ENCODE measurements at regions not wholly inside any gene's neighbourhood (a gene's known extent, or its start where the extent isn't known, plus 50 kb on each side); places are given as distances from the start of the nearest gene placed in this dataset.

GRCh38 chr2:49289711-49290110 lies 135.4 kb upstream of the FSHR start:
- TF ChIP-seq POLR2A (IDR thresholded peaks at IDR 0.05; ENCODE audit: extremely low read depth, insufficient read length) (no peak), MYC (IDR thresholded peaks at IDR 0.05; ENCODE audit: low read depth, low read length) (no peak)
- TF ChIP-seq, protein P1, sequence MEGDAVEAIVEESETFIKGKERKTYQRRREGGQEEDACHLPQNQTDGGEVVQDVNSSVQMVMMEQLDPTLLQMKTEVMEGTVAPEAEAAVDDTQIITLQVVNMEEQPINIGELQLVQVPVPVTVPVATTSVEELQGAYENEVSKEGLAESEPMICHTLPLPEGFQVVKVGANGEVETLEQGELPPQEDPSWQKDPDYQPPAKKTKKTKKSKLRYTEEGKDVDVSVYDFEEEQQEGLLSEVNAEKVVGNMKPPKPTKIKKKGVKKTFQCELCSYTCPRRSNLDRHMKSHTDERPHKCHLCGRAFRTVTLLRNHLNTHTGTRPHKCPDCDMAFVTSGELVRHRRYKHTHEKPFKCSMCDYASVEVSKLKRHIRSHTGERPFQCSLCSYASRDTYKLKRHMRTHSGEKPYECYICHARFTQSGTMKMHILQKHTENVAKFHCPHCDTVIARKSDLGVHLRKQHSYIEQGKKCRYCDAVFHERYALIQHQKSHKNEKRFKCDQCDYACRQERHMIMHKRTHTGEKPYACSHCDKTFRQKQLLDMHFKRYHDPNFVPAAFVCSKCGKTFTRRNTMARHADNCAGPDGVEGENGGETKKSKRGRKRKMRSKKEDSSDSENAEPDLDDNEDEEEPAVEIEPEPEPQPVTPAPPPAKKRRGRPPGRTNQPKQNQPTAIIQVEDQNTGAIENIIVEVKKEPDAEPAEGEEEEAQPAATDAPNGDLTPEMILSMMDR (IDR thresholded peaks at IDR 0.05; ENCODE audit: low read depth, low read length) = no peak
- TF ChIP-seq, protein P2, sequence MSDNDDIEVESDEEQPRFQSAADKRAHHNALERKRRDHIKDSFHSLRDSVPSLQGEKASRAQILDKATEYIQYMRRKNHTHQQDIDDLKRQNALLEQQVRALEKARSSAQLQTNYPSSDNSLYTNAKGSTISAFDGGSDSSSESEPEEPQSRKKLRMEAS (IDR thresholded peaks at IDR 0.05; ENCODE audit: low read depth, low read length) = no peak
